Lung (tissue), 11 donors: ENCODE measurements at regions not wholly inside any gene's neighbourhood (a gene's known extent, or its start where the extent isn't known, plus 50 kb on each side); places are given as distances from the start of the nearest gene placed in this dataset.
A peak's percentile ranks its signal among the peaks of the same experiment; 100 is the strongest.

Experiments
- ATAC-seq: fragments of 200-7000 bp; cut with Tn5 transposase; one replicate; pipeline ENCODE4 v1.9.1; 2020; ENCODE audit warnings: moderate number of reproducible peaks; ENCODE audit not compliant: insufficient read depth, low FRiP score
- DNase-seq, 3 donors: peaks; one replicate each; pipeline ENCODE4 v3.0.0-alpha.2; 2013 to 2017
- H3K27ac ChIP-seq, 2 donors: one replicate each; pipeline ENCODE4 v1.5.1; 2013; ENCODE audit warnings: mild to moderate bottlenecking in 2 of 2, moderate library complexity in 2 of 2, control low read depth in 1 of 2, inconsistent platforms in 1 of 2, low read depth in 1 of 2, low read length in 1 of 2
- H3K27me3 ChIP-seq, 3 donors: one replicate each; pipeline ENCODE4 v1.5.1; 2013; ENCODE audit warnings: low read length in 2 of 3; ENCODE audit not compliant: control insufficient read depth in 3 of 3, insufficient read depth in 3 of 3
- H3K36me3 ChIP-seq, 4 donors: one replicate each; pipeline ENCODE4 v1.5.1; 2013; ENCODE audit warnings: low read length in 4 of 4, mild to moderate bottlenecking in 1 of 4, moderate library complexity in 1 of 4; ENCODE audit not compliant: control insufficient read depth in 4 of 4, insufficient read depth in 4 of 4
- H3K4me1 ChIP-seq, 5 donors: one replicate each; pipeline ENCODE4 v1.5.1; 2013; ENCODE audit warnings: low read length in 5 of 5, mild to moderate bottlenecking in 2 of 5, moderate library complexity in 1 of 5; ENCODE audit not compliant: control insufficient read depth in 5 of 5, insufficient read depth in 5 of 5
- H3K4me3 ChIP-seq: one replicate; pipeline ENCODE4 v1.5.1; 2013; ENCODE audit warnings: mild to moderate bottlenecking, control low read depth, moderate library complexity
- H3K9ac ChIP-seq, 2 donors: one replicate each; pipeline ENCODE4 v1.5.1; 2013; ENCODE audit warnings: low read length in 2 of 2, control low read depth in 1 of 2; ENCODE audit not compliant: insufficient read depth in 1 of 2
- H3K9me3 ChIP-seq, 4 donors: one replicate each; pipeline ENCODE4 v1.5.1; 2013; ENCODE audit warnings: low read length in 3 of 4, mild to moderate bottlenecking in 1 of 4, moderate library complexity in 1 of 4; ENCODE audit not compliant: control insufficient read depth in 4 of 4, insufficient read depth in 3 of 4
- WGBS, 2 donors: extraction: QIAGEN DNeasy Blood & Tissue Kit; methylation state at CpG; one replicate each; pipeline ENCODE4 v1.1.7; 2013; 5-methylcytosine and 5-hydroxymethylcytosine counted together
- TF ChIP-seq, protein P1 (sequence below): IDR thresholded peaks from 2 replicates; pipeline ENCODE4 v1.5.1; 2012; ENCODE audit warnings: mild to moderate bottlenecking; ENCODE audit errors: control extremely low read depth, extremely low read depth
- donor health status: control.
- donor health status: control.
- donor health status: Bipolar disorder and iron deficiency.
- donor health status: healthy.
- donor health status: DM: yes; HTN: yes; CAD: no.

GRCh38 chr6:11922901-11923300 lies 89.2 kb upstream of the HIVEP1 start:
- no peaks in the 10 kb centered on the region for H3K27me3 ChIP-seq
- H3K9me3 ChIP-seq, result no peaks in the 10 kb centered on the region
- TF ChIP-seq, protein P1, sequence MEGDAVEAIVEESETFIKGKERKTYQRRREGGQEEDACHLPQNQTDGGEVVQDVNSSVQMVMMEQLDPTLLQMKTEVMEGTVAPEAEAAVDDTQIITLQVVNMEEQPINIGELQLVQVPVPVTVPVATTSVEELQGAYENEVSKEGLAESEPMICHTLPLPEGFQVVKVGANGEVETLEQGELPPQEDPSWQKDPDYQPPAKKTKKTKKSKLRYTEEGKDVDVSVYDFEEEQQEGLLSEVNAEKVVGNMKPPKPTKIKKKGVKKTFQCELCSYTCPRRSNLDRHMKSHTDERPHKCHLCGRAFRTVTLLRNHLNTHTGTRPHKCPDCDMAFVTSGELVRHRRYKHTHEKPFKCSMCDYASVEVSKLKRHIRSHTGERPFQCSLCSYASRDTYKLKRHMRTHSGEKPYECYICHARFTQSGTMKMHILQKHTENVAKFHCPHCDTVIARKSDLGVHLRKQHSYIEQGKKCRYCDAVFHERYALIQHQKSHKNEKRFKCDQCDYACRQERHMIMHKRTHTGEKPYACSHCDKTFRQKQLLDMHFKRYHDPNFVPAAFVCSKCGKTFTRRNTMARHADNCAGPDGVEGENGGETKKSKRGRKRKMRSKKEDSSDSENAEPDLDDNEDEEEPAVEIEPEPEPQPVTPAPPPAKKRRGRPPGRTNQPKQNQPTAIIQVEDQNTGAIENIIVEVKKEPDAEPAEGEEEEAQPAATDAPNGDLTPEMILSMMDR, result no peak
- no peak overlapping the region for H3K9ac ChIP-seq
- H3K4me1 ChIP-seq, result peaks cover 0 to 46% (median 4%) of the 10 kb centered on the region in 5 donors
- H3K4me3 ChIP-seq, result no peak overlapping the region
- no peaks in the 10 kb centered on the region for H3K36me3 ChIP-seq
- ATAC-seq (no peak), DNase-seq (peak; percentile 34 to 52 (median 40))
- WGBS, 2 donors, result 95 to 98% methylated on average over 2 of the region's 2 CpGs
- no peak overlapping the region for H3K27ac ChIP-seq

- Histone ChIP-seq H3K27ac (no peak overlapping the region), H3K27me3 (no peaks in the 10 kb centered on the region), H3K9me3 (no peaks in the 10 kb centered on the region), H3K4me1 (peaks cover 0 to 49% (median 7%) of the 10 kb centered on the region in 5 donors), H3K36me3 (no peaks in the 10 kb centered on the region), H3K4me3 (no peak overlapping the region), H3K9ac (peak overlapping the region in 1 of 2 donors; percentile 47)
- DNase-seq (peak in 1 of 3 donors; percentile 25), ATAC-seq (no peak)
- TF ChIP-seq, protein P1, result no peak
- WGBS, 2 donors, result 85 to 89% methylated on average over 2 of the region's 2 CpGs
Observed at GRCh38 chr6:11921751-11922150, 90.4 kb upstream of the HIVEP1 start.

GRCh38 chr6:11921017-11921438 lies 91.1 kb upstream of the HIVEP1 start:
- H3K4me3 ChIP-seq, result no peak overlapping the region
- peak overlapping the region in 1 of 2 donors; percentile 47 for H3K9ac ChIP-seq
- TF ChIP-seq, protein P1, result no peak
- 71 to 85% methylated on average over 5 of the region's 5 CpGs for WGBS, 2 donors
- ATAC-seq (peak; percentile 68), DNase-seq (peak; percentile 23 to 62 (median 43))
- H3K4me1 ChIP-seq, result peaks cover 0 to 49% (median 7%) of the 10 kb centered on the region in 5 donors
- H3K36me3 ChIP-seq, result no peaks in the 10 kb centered on the region
- no peak overlapping the region for H3K27ac ChIP-seq
- no peaks in the 10 kb centered on the region for H3K9me3 ChIP-seq
- H3K27me3 ChIP-seq, result no peaks in the 10 kb centered on the region

- TF ChIP-seq, protein P1, result no peak
- no peak overlapping the region for H3K27ac ChIP-seq
- no peak overlapping the region for H3K9ac ChIP-seq
- peaks cover 0 to 49% (median 7%) of the 10 kb centered on the region in 5 donors for H3K4me1 ChIP-seq
- 92 to 94% methylated on average over 3 of the region's 3 CpGs for WGBS, 2 donors
- ATAC-seq, result no peak
- no peaks in the 10 kb centered on the region for H3K36me3 ChIP-seq
- H3K27me3 ChIP-seq, result no peaks in the 10 kb centered on the region
- no peak for DNase-seq
- no peaks in the 10 kb centered on the region for H3K9me3 ChIP-seq
- no peak overlapping the region for H3K4me3 ChIP-seq
Observed at GRCh38 chr6:11920566-11920965, 91.5 kb upstream of the HIVEP1 start.
